Endodermal cell (in vitro differentiated cells): ENCODE measurements at regions not wholly inside any gene's neighbourhood (a gene's known extent, or its start where the extent isn't known, plus 50 kb on each side); places are given as distances from the start of the nearest gene placed in this dataset.
"Not testable (repeated sequence)": the region's sequence is repeated elsewhere in the genome, so short reads cannot be mapped to it uniquely, and the experiment has no call there.

Experiments
- DNase-seq: peaks from one replicate; pipeline ENCODE4 v3.0.0-alpha.2; 2017
- H3K27ac ChIP-seq: 2 replicates; pipeline ENCODE4 v1.5.1; 2013; ENCODE audit warnings: mild to moderate bottlenecking, low read depth, low read length, moderate library complexity
- H3K27me3 ChIP-seq: 2 replicates; pipeline ENCODE4 v1.6.1; 2013; ENCODE audit warnings: mild to moderate bottlenecking, low read length, moderate library complexity; ENCODE audit not compliant: insufficient read depth, control insufficient read depth, poor library complexity, severe bottlenecking
- H3K36me3 ChIP-seq: 2 replicates; pipeline ENCODE4 v1.7.0; 2013; ENCODE audit warnings: mild to moderate bottlenecking, low read length, moderate library complexity; ENCODE audit not compliant: control insufficient read depth, insufficient read depth
- H3K4me1 ChIP-seq: one replicate; pipeline ENCODE4 v1.7.0; 2013; ENCODE audit warnings: low read length; ENCODE audit not compliant: control insufficient read depth, insufficient read depth
- H3K4me3 ChIP-seq: 2 replicates; pipeline ENCODE4 v1.5.1; 2013; ENCODE audit warnings: mild to moderate bottlenecking, low read length, moderate library complexity
- H3K9ac ChIP-seq: 2 replicates; pipeline ENCODE4 v1.6.1; 2013; ENCODE audit warnings: mild to moderate bottlenecking, low read length, moderate library complexity; ENCODE audit not compliant: poor library complexity, severe bottlenecking; ENCODE audit errors: extremely low read depth
- H3K9me3 ChIP-seq: 2 replicates; pipeline ENCODE4 v1.6.1; 2013; ENCODE audit warnings: mild to moderate bottlenecking, low read length, moderate library complexity; ENCODE audit not compliant: control insufficient read depth
- H3K27ac Mint-ChIP-seq: 2 replicates; pipeline ENCODE4 v1.8.0; 2020; ENCODE audit warnings: mixed read lengths
- H3K27me3 Mint-ChIP-seq: 2 replicates; pipeline ENCODE4 v1.8.0; 2021; ENCODE audit warnings: mild to moderate bottlenecking, mixed read lengths; ENCODE audit not compliant: insufficient read depth
- H3K36me3 Mint-ChIP-seq: 2 replicates; pipeline ENCODE4 v1.8.0; 2020; ENCODE audit warnings: low read depth, mixed read lengths
- H3K4me1 Mint-ChIP-seq: 2 replicates; pipeline ENCODE4 v1.8.0; 2020; ENCODE audit warnings: mixed read lengths
- H3K4me3 Mint-ChIP-seq: 2 replicates; pipeline ENCODE4 v1.8.0; 2020; ENCODE audit warnings: mild to moderate bottlenecking, moderate library complexity, mixed read lengths
- H3K9me3 Mint-ChIP-seq: 2 replicates; pipeline ENCODE4 v1.8.0; 2020; ENCODE audit warnings: mild to moderate bottlenecking, mixed read lengths
- CTCF ChIP-seq: fragments of 200-600 bp; sonication (generic); conservative IDR thresholded peaks from 2 replicates; pipeline ENCODE4 v1.5.0; 2021; ENCODE audit warnings: antibody characterized with exemption, mild to moderate bottlenecking
- WGBS, 2 experiments: methylation state at CpG; one replicate each; pipeline versions ENCODE4 v1.1.5 to v1.1.7; 2013; ENCODE audit warnings: missing lambda C conversion rate in 2 of 2, mixed read lengths in 1 of 2; ENCODE audit not compliant: insufficient coverage in 1 of 2, insufficient read length in 1 of 2; 5-methylcytosine and 5-hydroxymethylcytosine counted together

- no peak overlapping the region for H3K4me3 Mint-ChIP-seq
- no peaks in the 10 kb centered on the region for H3K27me3 Mint-ChIP-seq
- no peaks in the 10 kb centered on the region for H3K9me3 Mint-ChIP-seq
- no peak for DNase-seq
- no peaks in the 10 kb centered on the region for H3K36me3 ChIP-seq
- no peaks in the 10 kb centered on the region for H3K36me3 Mint-ChIP-seq
- TF ChIP-seq CTCF = no peak
- no peak overlapping the region for H3K27ac Mint-ChIP-seq
- H3K4me1 Mint-ChIP-seq = no peaks in the 10 kb centered on the region
- H3K4me3 ChIP-seq = no peak overlapping the region
- WGBS, 2 experiments = 92 to 93% methylated on average over 2 to 3 of the region's 3 CpGs
- no peaks in the 10 kb centered on the region for H3K27me3 ChIP-seq
- no peak overlapping the region for H3K27ac ChIP-seq
- H3K9me3 ChIP-seq = no peaks in the 10 kb centered on the region
- H3K9ac ChIP-seq = no peak overlapping the region
- H3K4me1 ChIP-seq = no peaks in the 10 kb centered on the region
Measured at GRCh38 chr13:64579331-64579730, 2650.8 kb downstream of the PCDH9 start.

GRCh38 chr13:64568748-64569147 lies 2661.4 kb downstream of the PCDH9 start:
- H3K36me3 ChIP-seq = no peaks in the 10 kb centered on the region
- H3K36me3 Mint-ChIP-seq = peaks cover 2% of the 10 kb centered on the region
- TF ChIP-seq CTCF = no peak
- peaks cover 37% of the 10 kb centered on the region for H3K9me3 Mint-ChIP-seq
- H3K4me1 Mint-ChIP-seq = no peaks in the 10 kb centered on the region
- no peaks in the 10 kb centered on the region for H3K27me3 Mint-ChIP-seq
- H3K4me1 ChIP-seq = no peaks in the 10 kb centered on the region
- H3K27me3 ChIP-seq = no peaks in the 10 kb centered on the region
- no peak overlapping the region for H3K9ac ChIP-seq
- DNase-seq = no peak
- H3K9me3 ChIP-seq = peaks cover 24% of the 10 kb centered on the region
- H3K4me3 ChIP-seq = no peak overlapping the region
- H3K4me3 Mint-ChIP-seq = no peak overlapping the region
- H3K27ac Mint-ChIP-seq = no peak overlapping the region
- no peak overlapping the region for H3K27ac ChIP-seq

- not testable (repeated sequence) for H3K27ac Mint-ChIP-seq, H3K4me3 Mint-ChIP-seq, DNase-seq, H3K27me3 Mint-ChIP-seq, H3K4me1 ChIP-seq, H3K9ac ChIP-seq, H3K9me3 ChIP-seq, H3K36me3 ChIP-seq, H3K9me3 Mint-ChIP-seq, H3K4me1 Mint-ChIP-seq, H3K36me3 Mint-ChIP-seq, H3K27me3 ChIP-seq, H3K4me3 ChIP-seq, H3K27ac ChIP-seq
- 93 to 100% methylated on average over 2 to 10 of the region's 10 CpGs for WGBS, 2 experiments
Measured at GRCh38 chr13:64558031-64558430, 2672.1 kb downstream of the PCDH9 start.

GRCh38 chr13:64556376-64556775 lies 2673.8 kb downstream of the PCDH9 start:
- no peaks in the 10 kb centered on the region for H3K9me3 Mint-ChIP-seq
- H3K27ac Mint-ChIP-seq = no peak overlapping the region
- TF ChIP-seq CTCF = no peak
- Histone ChIP-seq H3K4me1 (no peaks in the 10 kb centered on the region), H3K9ac (no peak overlapping the region), H3K27ac (no peak overlapping the region), H3K9me3 (no peaks in the 10 kb centered on the region), H3K4me3 (no peak overlapping the region), H3K27me3 (no peaks in the 10 kb centered on the region), H3K36me3 (no peaks in the 10 kb centered on the region)
- no peaks in the 10 kb centered on the region for H3K27me3 Mint-ChIP-seq
- no peaks in the 10 kb centered on the region for H3K36me3 Mint-ChIP-seq
- no peak overlapping the region for H3K4me3 Mint-ChIP-seq
- H3K4me1 Mint-ChIP-seq = no peaks in the 10 kb centered on the region
- no peak for DNase-seq
- 100% methylated on average over 1 of the region's 1 CpG; no CpG with 5 or more reads in 1 of the 2 experiments for WGBS, 2 experiments
